ENCODE measurements at regions not wholly inside any gene's neighbourhood (a gene's known extent, or its start where the extent isn't known, plus 50 kb on each side); places are given as distances from the start of the nearest gene placed in this dataset.

DNA sequence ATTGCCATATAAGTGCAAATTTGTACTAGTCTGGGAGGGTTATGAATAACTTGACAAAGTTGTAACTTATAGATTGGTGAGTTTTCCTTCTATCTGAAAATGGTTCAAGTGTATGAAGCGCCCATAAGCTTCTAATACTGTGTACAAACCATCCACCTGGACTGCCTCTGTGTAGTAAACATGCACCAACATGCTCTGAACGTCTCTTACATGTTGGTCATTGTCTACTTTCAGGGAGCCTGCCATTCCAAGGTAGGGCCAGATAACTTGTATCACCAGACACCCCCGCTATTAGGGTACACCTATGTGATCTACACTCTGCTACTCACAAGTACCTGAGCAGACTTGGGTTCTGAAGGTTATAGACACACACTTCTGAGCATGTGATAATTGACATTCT, 735.5 kb upstream of the API5 start:
- no peaks in the 10 kb centered on the region for H3K79me2 ChIP-seq
- H2AFZ ChIP-seq, result no peak overlapping the region
- H3K4me2 ChIP-seq (ENCODE audit: low read length), result no peak overlapping the region
- H3K36me3 ChIP-seq (ENCODE audit: control insufficient read depth, insufficient read depth, low read length), result no peaks in the 10 kb centered on the region
- TF ChIP-seq CTCF (IDR thresholded peaks at IDR 0.05), result no peak
- no peak overlapping the region for H3K27ac ChIP-seq
- no peaks in the 10 kb centered on the region for H3K9me3 ChIP-seq (ENCODE audit: control insufficient read depth, low read length)
- no peak overlapping the region for H3K4me3 ChIP-seq (ENCODE audit: low read depth, low read length)
- H3K9ac ChIP-seq, result no peak overlapping the region
- H3K4me1 ChIP-seq, result no peaks in the 10 kb centered on the region
- H3K27me3 ChIP-seq (ENCODE audit: control insufficient read depth, insufficient read depth, low read length), result no peaks in the 10 kb centered on the region

GRCh38 chr11:42589286-42589685, 722.5 kb upstream of the API5 start:
- no peak overlapping the region for H3K9ac ChIP-seq
- no peak for TF ChIP-seq CTCF (IDR thresholded peaks at IDR 0.05)
- H3K4me2 ChIP-seq (ENCODE audit: low read length), result no peak overlapping the region
- no peaks in the 10 kb centered on the region for H3K9me3 ChIP-seq (ENCODE audit: control insufficient read depth, low read length)
- no peak overlapping the region for H3K27ac ChIP-seq
- H3K36me3 ChIP-seq (ENCODE audit: control insufficient read depth, insufficient read depth, low read length), result no peaks in the 10 kb centered on the region
- H3K4me1 ChIP-seq, result no peaks in the 10 kb centered on the region
- H3K4me3 ChIP-seq (ENCODE audit: low read depth, low read length), result no peak overlapping the region
- no peak overlapping the region for H2AFZ ChIP-seq
- H3K79me2 ChIP-seq, result no peaks in the 10 kb centered on the region
- H3K27me3 ChIP-seq (ENCODE audit: control insufficient read depth, insufficient read depth, low read length), result no peaks in the 10 kb centered on the region

- H3K79me2 ChIP-seq, result no peaks in the 10 kb centered on the region
- no peak overlapping the region for H3K27ac ChIP-seq
- H3K4me3 ChIP-seq (ENCODE audit: low read depth, low read length), result no peak overlapping the region
- H3K36me3 ChIP-seq (ENCODE audit: control insufficient read depth, insufficient read depth, low read length), result no peaks in the 10 kb centered on the region
- no peak overlapping the region for H3K4me2 ChIP-seq (ENCODE audit: low read length)
- no peaks in the 10 kb centered on the region for H3K4me1 ChIP-seq
- TF ChIP-seq CTCF (IDR thresholded peaks at IDR 0.05), result no peak
- H3K9ac ChIP-seq, result no peak overlapping the region
- H2AFZ ChIP-seq, result no peak overlapping the region
- no peaks in the 10 kb centered on the region for H3K27me3 ChIP-seq (ENCODE audit: control insufficient read depth, insufficient read depth, low read length)
- no peaks in the 10 kb centered on the region for H3K9me3 ChIP-seq (ENCODE audit: control insufficient read depth, low read length)
These were observed 720.0 kb upstream of the API5 start for GRCh38 chr11:42591841-42592240.

- Histone ChIP-seq H3K4me3 (ENCODE audit: low read depth, low read length) (no peak overlapping the region), H2AFZ (no peak overlapping the region), H3K4me1 (no peaks in the 10 kb centered on the region), H3K79me2 (no peaks in the 10 kb centered on the region), H3K27me3 (ENCODE audit: control insufficient read depth, insufficient read depth, low read length) (no peaks in the 10 kb centered on the region), H3K27ac (no peak overlapping the region), H3K9ac (no peak overlapping the region), H3K36me3 (ENCODE audit: control insufficient read depth, insufficient read depth, low read length) (no peaks in the 10 kb centered on the region), H3K4me2 (ENCODE audit: low read length) (no peak overlapping the region), H3K9me3 (ENCODE audit: control insufficient read depth, low read length) (no peaks in the 10 kb centered on the region)
- no peak for TF ChIP-seq CTCF (IDR thresholded peaks at IDR 0.05)
These were observed 718.4 kb upstream of the API5 start for GRCh38 chr11:42593441-42593840.

GRCh38 chr11:42595876-42596275, 715.9 kb upstream of the API5 start:
- Histone ChIP-seq H3K79me2 (no peaks in the 10 kb centered on the region), H3K27ac (no peak overlapping the region), H3K4me2 (ENCODE audit: low read length) (no peak overlapping the region), H3K36me3 (ENCODE audit: control insufficient read depth, insufficient read depth, low read length) (no peaks in the 10 kb centered on the region), H3K4me1 (no peaks in the 10 kb centered on the region), H3K4me3 (ENCODE audit: low read depth, low read length) (no peak overlapping the region), H3K27me3 (ENCODE audit: control insufficient read depth, insufficient read depth, low read length) (no peaks in the 10 kb centered on the region), H3K9me3 (ENCODE audit: control insufficient read depth, low read length) (no peaks in the 10 kb centered on the region), H3K9ac (no peak overlapping the region), H2AFZ (no peak overlapping the region)
- TF ChIP-seq CTCF (IDR thresholded peaks at IDR 0.05), result no peak

Data from parathyroid adenoma (tissue), 2 donors.